Thyroid gland (tissue), 4 donors: ENCODE measurements at regions not wholly inside any gene's neighbourhood (a gene's known extent, or its start where the extent isn't known, plus 50 kb on each side); places are given as distances from the start of the nearest gene placed in this dataset.

Source experiments
- CTCF ChIP-seq, 6 experiments: fragments of 200-600 bp in 3 of 6; fragments of 450-650 bp in 3 of 6; sonication (generic) in 3 of 6; IDR thresholded peaks; one replicate each; pipeline ENCODE4 v1.5.1; 2016 to 2019; ENCODE audit warnings: antibody characterized with exemption in 6 of 6, mild to moderate bottlenecking in 2 of 6, inconsistent platforms in 1 of 6, moderate library complexity in 1 of 6
- POLR2A ChIP-seq, 2 donors: fragments of 450-650 bp; IDR thresholded peaks; one replicate each; pipeline ENCODE4 v1.6.1; 2017; ENCODE audit warnings: antibody characterized with exemption in 2 of 2, mild to moderate bottlenecking in 2 of 2, moderate library complexity in 1 of 2

- TF ChIP-seq CTCF (IDR thresholded peaks at IDR 0.05) (no peak), POLR2A (IDR thresholded peaks at IDR 0.05) (no peak)
Observed at GRCh38 chr1:69475021-69475420, 92.7 kb upstream of the LRRC7 start.
